Endothelial cell (in vitro differentiated cells): ENCODE measurements at regions not wholly inside any gene's neighbourhood (a gene's known extent, or its start where the extent isn't known, plus 50 kb on each side); places are given as distances from the start of the nearest gene placed in this dataset.
A peak's percentile ranks its signal among the peaks of the same experiment; 100 is the strongest.

Source experiments
- DNase-seq: peaks from one replicate; pipeline ENCODE4 v3.0.0; 2021; ENCODE audit warnings: low spot score
- H3K27ac Mint-ChIP-seq: one replicate; pipeline ENCODE4 v1.8.0; 2021; ENCODE audit warnings: mixed read lengths, inconsistent platforms; ENCODE audit not compliant: unreplicated experiment
- H3K27me3 Mint-ChIP-seq: one replicate; pipeline ENCODE4 v1.8.0; 2021; ENCODE audit warnings: mild to moderate bottlenecking, moderate library complexity, mixed read lengths, inconsistent platforms; ENCODE audit not compliant: unreplicated experiment
- H3K36me3 Mint-ChIP-seq: one replicate; pipeline ENCODE4 v1.8.0; 2021; ENCODE audit warnings: mild to moderate bottlenecking, low read depth, mixed read lengths, inconsistent platforms; ENCODE audit not compliant: unreplicated experiment
- H3K4me1 Mint-ChIP-seq: one replicate; pipeline ENCODE4 v1.8.0; 2021; ENCODE audit warnings: mild to moderate bottlenecking, mixed read lengths, inconsistent platforms; ENCODE audit not compliant: unreplicated experiment
- H3K4me3 Mint-ChIP-seq: one replicate; pipeline ENCODE4 v1.8.0; 2021; ENCODE audit warnings: mild to moderate bottlenecking, mixed read lengths, inconsistent platforms; ENCODE audit not compliant: unreplicated experiment
- H3K9me3 Mint-ChIP-seq: one replicate; pipeline ENCODE4 v1.8.0; 2021; ENCODE audit warnings: mixed read lengths, inconsistent platforms; ENCODE audit not compliant: unreplicated experiment
- TF ChIP-seq, protein P1 (sequence below): fragments of 200-600 bp; sonication (generic); IDR thresholded peaks from one replicate; pipeline ENCODE4 v1.5.0; 2021; ENCODE audit warnings: antibody characterized with exemption; ENCODE audit not compliant: unreplicated experiment

DNA sequence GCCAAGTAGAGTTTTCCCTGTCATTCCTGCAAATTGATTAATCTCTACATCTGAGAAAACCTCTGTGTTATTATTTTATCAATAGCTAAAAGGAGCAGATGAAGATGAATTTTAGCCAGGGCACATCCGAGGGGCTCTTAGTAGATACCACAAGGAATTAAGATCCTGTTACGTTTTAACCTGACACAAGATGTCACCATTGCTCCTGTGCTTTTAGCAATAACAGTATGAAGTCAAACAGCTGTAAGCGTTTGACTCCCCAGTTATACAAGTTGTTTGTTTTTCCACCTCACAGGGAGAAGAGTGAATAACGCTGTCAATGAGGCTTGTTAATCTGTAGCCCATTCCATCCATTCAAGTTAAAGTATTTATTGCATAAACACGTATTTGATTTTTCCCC is 76.0 kb upstream of the AP1S2 start:
- H3K27me3 Mint-ChIP-seq, result peaks cover 6% of the 10 kb centered on the region

GRCh38 chrX:15929194-15929593 is 74.6 kb upstream of the AP1S2 start:
- H3K4me3 Mint-ChIP-seq, result no peak overlapping the region
- TF ChIP-seq, protein P1, sequence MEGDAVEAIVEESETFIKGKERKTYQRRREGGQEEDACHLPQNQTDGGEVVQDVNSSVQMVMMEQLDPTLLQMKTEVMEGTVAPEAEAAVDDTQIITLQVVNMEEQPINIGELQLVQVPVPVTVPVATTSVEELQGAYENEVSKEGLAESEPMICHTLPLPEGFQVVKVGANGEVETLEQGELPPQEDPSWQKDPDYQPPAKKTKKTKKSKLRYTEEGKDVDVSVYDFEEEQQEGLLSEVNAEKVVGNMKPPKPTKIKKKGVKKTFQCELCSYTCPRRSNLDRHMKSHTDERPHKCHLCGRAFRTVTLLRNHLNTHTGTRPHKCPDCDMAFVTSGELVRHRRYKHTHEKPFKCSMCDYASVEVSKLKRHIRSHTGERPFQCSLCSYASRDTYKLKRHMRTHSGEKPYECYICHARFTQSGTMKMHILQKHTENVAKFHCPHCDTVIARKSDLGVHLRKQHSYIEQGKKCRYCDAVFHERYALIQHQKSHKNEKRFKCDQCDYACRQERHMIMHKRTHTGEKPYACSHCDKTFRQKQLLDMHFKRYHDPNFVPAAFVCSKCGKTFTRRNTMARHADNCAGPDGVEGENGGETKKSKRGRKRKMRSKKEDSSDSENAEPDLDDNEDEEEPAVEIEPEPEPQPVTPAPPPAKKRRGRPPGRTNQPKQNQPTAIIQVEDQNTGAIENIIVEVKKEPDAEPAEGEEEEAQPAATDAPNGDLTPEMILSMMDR, result no peak
- peaks cover 6% of the 10 kb centered on the region for H3K27me3 Mint-ChIP-seq
- H3K27ac Mint-ChIP-seq, result no peak overlapping the region
- DNase-seq, result no peak
- no peaks in the 10 kb centered on the region for H3K9me3 Mint-ChIP-seq
- H3K36me3 Mint-ChIP-seq, result no peaks in the 10 kb centered on the region
- H3K4me1 Mint-ChIP-seq, result peaks cover 6% of the 10 kb centered on the region

More for the DNA sequence above, 76.0 kb upstream of the AP1S2 start:
- Mint-ChIP-seq H3K27ac (no peak overlapping the region), H3K4me1 (peaks cover 6% of the 10 kb centered on the region), H3K9me3 (no peaks in the 10 kb centered on the region), H3K4me3 (no peak overlapping the region), H3K36me3 (no peaks in the 10 kb centered on the region)
- TF ChIP-seq, protein P1, result no peak
- no peak for DNase-seq

- Mint-ChIP-seq H3K4me1 (peaks cover 6% of the 10 kb centered on the region), H3K27ac (no peak overlapping the region), H3K36me3 (no peaks in the 10 kb centered on the region), H3K27me3 (peaks cover 7% of the 10 kb centered on the region), H3K9me3 (no peaks in the 10 kb centered on the region), H3K4me3 (no peak overlapping the region)
- DNase-seq, result no peak
- TF ChIP-seq, protein P1, result no peak
These were observed 72.0 kb upstream of the AP1S2 start for GRCh38 chrX:15926622-15927021.

DNA sequence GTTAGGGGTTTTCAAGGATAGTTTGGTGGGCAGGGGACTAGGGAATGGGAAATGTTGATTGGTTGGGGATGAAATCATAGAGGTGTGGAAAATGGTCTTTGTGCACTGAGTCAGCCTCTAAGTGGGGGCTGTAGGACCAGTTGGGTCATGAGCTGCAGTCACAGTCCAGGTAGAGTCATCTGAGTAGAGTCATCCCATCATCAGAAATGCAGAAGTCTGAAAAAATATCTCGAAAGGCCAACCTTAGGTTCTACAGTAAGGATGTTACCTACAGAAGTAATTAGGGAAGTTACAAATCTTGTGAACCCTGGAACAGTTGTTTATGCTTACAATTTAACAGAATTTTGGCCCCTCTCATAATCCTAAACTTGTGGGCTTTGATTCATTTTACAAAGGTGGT is 63.4 kb upstream of the AP1S2 start:
- no peaks in the 10 kb centered on the region for H3K9me3 Mint-ChIP-seq
- H3K27me3 Mint-ChIP-seq, result no peaks in the 10 kb centered on the region
- no peak for DNase-seq
- no peaks in the 10 kb centered on the region for H3K36me3 Mint-ChIP-seq
- TF ChIP-seq, protein P1, result no peak
- H3K27ac Mint-ChIP-seq, result no peak overlapping the region
- no peak overlapping the region for H3K4me3 Mint-ChIP-seq
- peaks cover 3% of the 10 kb centered on the region for H3K4me1 Mint-ChIP-seq

DNA sequence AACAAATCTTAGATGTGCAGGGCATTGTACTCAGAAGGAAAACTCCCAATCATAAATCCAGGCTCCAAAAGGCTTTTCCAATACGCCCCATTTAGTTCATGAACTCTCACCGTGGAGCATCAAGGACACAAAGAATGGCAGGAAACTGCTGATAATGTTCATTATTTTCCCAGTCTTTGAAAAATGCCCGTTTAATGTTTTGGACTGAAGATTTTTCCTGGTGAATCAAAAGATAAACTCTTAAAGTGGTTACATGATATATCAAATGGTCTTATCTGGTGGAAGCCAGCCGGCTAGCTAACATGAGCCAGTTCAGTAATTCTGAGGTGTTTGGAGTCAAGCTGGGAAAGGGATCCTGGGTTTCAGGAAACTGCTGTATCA is 62.1 kb upstream of the AP1S2 start:
- DNase-seq, result no peak
- H3K9me3 Mint-ChIP-seq, result no peaks in the 10 kb centered on the region
- peaks cover 3% of the 10 kb centered on the region for H3K4me1 Mint-ChIP-seq
- H3K36me3 Mint-ChIP-seq, result no peaks in the 10 kb centered on the region
- peak overlapping the region; percentile 82 for H3K27ac Mint-ChIP-seq
- H3K27me3 Mint-ChIP-seq, result no peaks in the 10 kb centered on the region
- no peak overlapping the region for H3K4me3 Mint-ChIP-seq
- TF ChIP-seq, protein P1, result no peak
